SH-SY5Y (cell line): ENCODE measurements at regions not wholly inside any gene's neighbourhood (a gene's known extent, or its start where the extent isn't known, plus 50 kb on each side); places are given as distances from the start of the nearest gene placed in this dataset.

Experiments used
- GATA2 ChIP-seq: IDR thresholded peaks from 2 replicates; pipeline ENCODE4 v1.6.1; 2011; ENCODE audit warnings: mild to moderate bottlenecking, low read depth, low read length
- GATA3 ChIP-seq: IDR thresholded peaks from 2 replicates; pipeline ENCODE4 v1.6.1; 2011; ENCODE audit warnings: low read depth, mild to moderate bottlenecking, low read length, moderate library complexity

DNA sequence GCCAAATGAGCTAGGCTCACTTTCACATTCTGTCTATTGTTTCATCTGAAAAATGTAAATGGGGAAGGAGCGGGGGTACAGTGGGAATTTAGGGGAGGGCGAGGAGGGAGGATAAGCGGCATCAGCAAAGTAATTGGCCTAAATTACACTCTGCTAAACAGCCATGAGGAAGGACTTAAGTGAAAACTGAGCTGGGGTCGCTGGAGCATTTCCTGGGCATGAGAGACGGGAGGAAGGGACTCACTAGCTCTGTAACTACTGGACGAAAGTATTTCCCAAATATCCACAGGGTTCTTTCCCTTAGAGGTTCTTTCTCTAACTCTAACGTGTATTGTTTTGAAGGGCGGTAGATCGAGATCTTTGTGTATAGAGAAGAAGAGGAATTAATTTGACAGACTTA lies 418.0 kb downstream of the SOX2 start:
- TF ChIP-seq GATA3 (no peak), GATA2 (no peak)

- TF ChIP-seq GATA3 (no peak), GATA2 (no peak)
Observed at GRCh38 chr3:182133752-182134151, 422.0 kb downstream of the SOX2 start.

DNA sequence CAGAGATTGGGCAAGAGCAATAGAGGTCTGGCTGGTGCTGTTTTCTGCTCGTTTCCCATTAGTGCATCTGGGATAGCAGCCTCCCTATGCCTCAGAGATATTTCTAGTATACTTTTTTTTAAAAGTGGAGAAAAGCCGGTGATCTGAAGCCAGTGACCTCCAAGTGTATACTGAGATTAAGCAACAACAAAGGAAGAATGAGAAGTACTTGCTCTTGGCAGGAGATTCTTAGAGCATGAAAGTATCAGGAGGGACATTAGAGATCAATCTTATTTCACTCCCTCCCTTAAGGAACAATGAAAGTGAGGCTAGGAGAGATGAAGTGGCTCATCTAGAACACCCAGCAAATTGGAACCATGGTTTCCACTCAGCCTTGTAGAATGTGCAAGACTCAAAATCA lies 423.3 kb downstream of the SOX2 start:
- TF ChIP-seq GATA3 (no peak), GATA2 (no peak)

GRCh38 chr3:182136008-182136910 lies 424.5 kb downstream of the SOX2 start:
- no peak for TF ChIP-seq GATA3
- no peak for TF ChIP-seq GATA2

GRCh38 chr3:182138393-182138792 lies 426.7 kb downstream of the SOX2 start:
- no peak for TF ChIP-seq GATA2
- no peak for TF ChIP-seq GATA3

GRCh38 chr3:182139627-182140357 lies 428.1 kb downstream of the SOX2 start:
- TF ChIP-seq GATA3 (no peak), GATA2 (no peak)

DNA sequence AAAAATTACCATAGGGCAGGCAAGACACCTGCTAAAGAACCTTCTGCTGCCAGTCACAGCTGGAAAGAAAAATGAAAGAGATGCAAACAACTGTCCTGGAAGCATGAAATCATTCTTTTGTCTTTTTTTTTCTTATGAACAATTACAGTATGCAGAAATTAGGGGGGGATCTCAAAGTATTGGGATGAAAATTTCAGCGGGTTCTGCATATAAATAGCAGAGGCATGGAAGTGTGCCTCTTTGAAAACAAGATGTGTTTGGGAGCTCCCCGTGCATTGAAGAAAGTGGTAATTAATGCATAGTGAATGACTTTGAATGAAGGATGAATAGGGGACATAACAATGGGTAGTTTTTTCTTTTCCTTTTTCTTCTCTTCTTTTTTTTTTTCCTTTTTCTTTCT lies 431.2 kb downstream of the SOX2 start:
- TF ChIP-seq GATA2 (no peak), GATA3 (no peak)

- TF ChIP-seq GATA3 (no peak), GATA2 (no peak)
Observed at GRCh38 chr3:182143903-182144302, 432.2 kb downstream of the SOX2 start.

DNA sequence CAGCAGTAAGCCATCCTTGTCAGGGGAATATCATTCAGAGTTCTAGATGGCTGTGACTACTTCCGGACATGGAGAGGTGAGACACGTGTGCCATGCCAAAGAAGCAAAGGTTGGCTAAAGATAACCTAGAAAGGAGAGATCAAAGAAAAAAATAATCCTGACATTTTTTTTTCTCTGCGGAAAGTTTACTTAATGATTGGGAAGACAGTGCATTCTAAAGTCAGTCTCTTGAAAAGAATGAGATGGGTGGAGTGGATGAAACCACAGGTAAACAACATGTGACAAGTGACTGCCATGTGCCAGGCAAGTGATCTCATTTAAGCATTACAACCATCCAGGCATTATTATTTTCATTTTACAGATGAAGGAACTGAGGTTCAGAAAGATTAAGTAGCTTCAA lies 436.6 kb downstream of the SOX2 start:
- TF ChIP-seq GATA2 (no peak), GATA3 (no peak)

GRCh38 chr3:182149594-182149993 lies 437.9 kb downstream of the SOX2 start:
- TF ChIP-seq GATA2, result no peak
- no peak for TF ChIP-seq GATA3

DNA sequence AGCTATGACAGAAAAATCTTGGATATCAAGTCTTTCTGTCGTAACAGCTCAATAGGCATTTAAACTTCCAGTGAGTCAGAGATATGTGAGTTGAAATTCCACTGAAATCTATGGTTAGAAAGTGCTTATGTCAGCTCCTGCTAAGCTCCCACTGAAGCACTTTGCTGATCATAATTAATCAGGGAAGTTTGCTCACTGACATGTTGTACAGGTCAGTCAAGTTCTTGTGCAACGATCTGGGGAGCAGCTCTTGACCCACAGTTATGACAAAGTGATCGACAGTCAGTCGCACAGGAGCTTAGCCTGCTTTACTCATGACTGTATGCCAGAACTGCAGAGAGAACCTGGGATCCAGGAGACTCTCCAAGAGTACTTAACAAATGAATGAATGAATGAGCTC lies 453.5 kb downstream of the SOX2 start:
- TF ChIP-seq GATA2, result no peak
- no peak for TF ChIP-seq GATA3

- no peak for TF ChIP-seq GATA2
- TF ChIP-seq GATA3, result no peak
Observed at GRCh38 chr3:182172534-182172933, 460.8 kb downstream of the SOX2 start.

DNA sequence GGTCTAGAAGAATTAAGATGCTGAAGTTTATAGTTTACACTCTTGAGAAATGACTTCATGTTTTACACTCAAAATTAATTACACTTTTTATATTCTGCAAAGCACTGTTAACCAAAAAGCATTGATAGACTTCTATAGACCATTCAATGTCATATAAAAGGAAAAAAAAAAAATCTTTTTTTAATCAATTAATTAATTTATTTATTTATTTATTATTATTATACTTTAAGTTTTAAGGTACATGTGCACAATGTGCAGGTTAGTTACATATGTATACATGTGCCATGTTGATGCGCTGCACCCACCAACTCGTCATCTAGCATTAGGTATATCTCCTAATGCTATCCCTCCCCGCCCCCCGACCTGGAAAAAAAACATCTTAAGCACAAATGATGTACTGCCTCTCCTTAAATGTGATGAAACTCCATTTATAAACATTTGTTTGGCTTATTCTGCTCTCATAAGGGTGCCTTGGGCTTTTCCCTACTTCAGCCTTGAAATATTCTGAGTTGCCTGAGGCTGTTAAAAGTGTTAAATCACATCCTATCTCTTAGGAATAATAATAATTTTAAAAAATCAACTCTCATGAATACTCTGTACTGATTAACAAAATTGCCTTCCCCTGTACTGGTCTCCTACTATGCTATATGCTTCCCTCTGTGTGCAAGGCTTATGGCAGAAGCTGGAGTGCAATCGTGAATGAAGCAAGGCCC lies 466.9 kb downstream of the SOX2 start:
- TF ChIP-seq GATA2 (no peak), GATA3 (no peak)

DNA sequence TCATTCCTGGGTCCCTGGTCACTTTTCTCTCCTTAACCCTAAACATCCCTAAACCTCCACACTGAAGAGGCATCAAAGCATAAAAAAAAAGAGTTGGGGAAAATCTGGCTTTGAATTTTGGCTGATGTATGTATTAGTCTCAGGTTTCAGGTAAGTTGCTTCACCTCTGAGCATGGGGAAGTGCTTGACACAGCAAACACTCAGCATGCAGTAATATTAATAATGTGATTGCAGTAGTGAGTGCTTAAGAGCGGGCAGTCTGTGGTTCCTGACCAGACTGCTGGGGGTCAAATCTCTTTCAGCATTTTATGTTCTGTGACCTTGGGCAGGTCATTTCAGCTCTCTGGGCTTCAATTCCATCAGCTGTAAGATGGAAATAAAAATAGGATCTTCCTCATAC lies 467.9 kb downstream of the SOX2 start:
- TF ChIP-seq GATA2 (no peak), GATA3 (no peak)

GRCh38 chr3:182180654-182181385 lies 469.1 kb downstream of the SOX2 start:
- TF ChIP-seq GATA3, result peak; percentile 64
- TF ChIP-seq GATA2, result peak; percentile 82
